CD4-positive, alpha-beta T cell treated with Interleukin-15 for 1 hour (primary cell): ENCODE measurements at regions not wholly inside any gene's neighbourhood (a gene's known extent, or its start where the extent isn't known, plus 50 kb on each side); places are given as distances from the start of the nearest gene placed in this dataset.
A peak's percentile ranks its signal among the peaks of the same experiment; 100 is the strongest.
"Not testable (repeated sequence)": the region's sequence is repeated elsewhere in the genome, so short reads cannot be mapped to it uniquely, and the experiment has no call there.

Experiments
- DNase-seq: peaks from one replicate; pipeline ENCODE4 v3.0.0-alpha.2; 2020

- no peak for DNase-seq
These were observed 105.4 kb upstream of the TLK1 start for GRCh38 chr2:171266102-171266501.

- DNase-seq, result not testable (repeated sequence)
These were observed 100.8 kb upstream of the TLK1 start for GRCh38 chr2:171261529-171261928.

- no peak for DNase-seq
These were observed 100.1 kb upstream of the TLK1 start for GRCh38 chr2:171260471-171261424.

GRCh38 chr2:171254666-171255065 lies 94.0 kb upstream of the TLK1 start:
- DNase-seq, result no peak

- DNase-seq, result no peak
These were observed 93.4 kb upstream of the TLK1 start for GRCh38 chr2:171253900-171254650.

GRCh38 chr2:171253279-171253678 lies 92.6 kb upstream of the TLK1 start:
- no peak for DNase-seq

- DNase-seq, result no peak
These were observed 89.0 kb upstream of the TLK1 start for GRCh38 chr2:171249689-171250088.

GRCh38 chr2:171247741-171248662 lies 87.3 kb upstream of the TLK1 start:
- peak; percentile 23 for DNase-seq

- DNase-seq, result no peak
These were observed 84.5 kb upstream of the TLK1 start for GRCh38 chr2:171244970-171245782.

- DNase-seq, result no peak
These were observed 83.8 kb upstream of the TLK1 start for GRCh38 chr2:171244466-171244969.

GRCh38 chr2:171241771-171242170 lies 81.1 kb upstream of the TLK1 start:
- no peak for DNase-seq

GRCh38 chr2:171238946-171239345 lies 78.3 kb upstream of the TLK1 start:
- no peak for DNase-seq

- no peak for DNase-seq
These were observed 77.2 kb upstream of the TLK1 start for GRCh38 chr2:171237751-171238505.

- DNase-seq, result no peak
These were observed 74.7 kb upstream of the TLK1 start for GRCh38 chr2:171235262-171235881.

GRCh38 chr2:171230176-171230575 lies 69.5 kb upstream of the TLK1 start:
- no peak for DNase-seq

- no peak for DNase-seq
These were observed 68.1 kb upstream of the TLK1 start for GRCh38 chr2:171228826-171229225.

- DNase-seq, result no peak
These were observed 66.5 kb upstream of the TLK1 start for GRCh38 chr2:171227066-171227782.

GRCh38 chr2:171226461-171226860 lies 65.8 kb upstream of the TLK1 start:
- no peak for DNase-seq

- DNase-seq, result no peak
These were observed 65.3 kb upstream of the TLK1 start for GRCh38 chr2:171225989-171226388.
